A549 (cell line): ENCODE measurements at regions not wholly inside any gene's neighbourhood (a gene's known extent, or its start where the extent isn't known, plus 50 kb on each side); places are given as distances from the start of the nearest gene placed in this dataset.

Experiments
- CTCF ChIP-seq: fragments of >200 bp; sonication (Bioruptor Twin); formaldehyde crosslinking; IDR thresholded peaks from 3 replicates; pipeline ENCODE4 v1.5.1; 2016
- KDM5A ChIP-seq: fragments of 200-600 bp; sonication (generic); IDR thresholded peaks from 2 replicates; pipeline ENCODE4 v1.6.1; 2016; ENCODE audit warnings: antibody characterized with exemption, mild to moderate bottlenecking
- PHF8 ChIP-seq: fragments of 200-600 bp; sonication (generic); IDR thresholded peaks from 2 replicates; pipeline ENCODE4 v1.6.1; 2016; ENCODE audit warnings: low read depth, mild to moderate bottlenecking, antibody characterized with exemption, moderate library complexity, borderline replicate concordance
- POLR2A ChIP-seq: IDR thresholded peaks from 2 replicates; pipeline ENCODE4 v1.6.1; 2012; ENCODE audit warnings: mild to moderate bottlenecking, low read length

GRCh38 chr5:74051076-74051475 is 425.1 kb downstream of the ARHGEF28 start:
- no peak for TF ChIP-seq PHF8
- no peak for TF ChIP-seq CTCF
- no peak for TF ChIP-seq KDM5A
- TF ChIP-seq POLR2A = no peak
